Hippocampal formation (tissue), 2 donors: ENCODE measurements at regions not wholly inside any gene's neighbourhood (a gene's known extent, or its start where the extent isn't known, plus 50 kb on each side); places are given as distances from the start of the nearest gene placed in this dataset.
"Not testable (repeated sequence)": the region's sequence is repeated elsewhere in the genome, so short reads cannot be mapped to it uniquely, and the experiment has no call there.

Source experiments
- DNase-seq, 2 donors: peaks; one replicate each; lab custom pipeline; 2025; lab: John Stamatoyannopoulos, UW

DNA sequence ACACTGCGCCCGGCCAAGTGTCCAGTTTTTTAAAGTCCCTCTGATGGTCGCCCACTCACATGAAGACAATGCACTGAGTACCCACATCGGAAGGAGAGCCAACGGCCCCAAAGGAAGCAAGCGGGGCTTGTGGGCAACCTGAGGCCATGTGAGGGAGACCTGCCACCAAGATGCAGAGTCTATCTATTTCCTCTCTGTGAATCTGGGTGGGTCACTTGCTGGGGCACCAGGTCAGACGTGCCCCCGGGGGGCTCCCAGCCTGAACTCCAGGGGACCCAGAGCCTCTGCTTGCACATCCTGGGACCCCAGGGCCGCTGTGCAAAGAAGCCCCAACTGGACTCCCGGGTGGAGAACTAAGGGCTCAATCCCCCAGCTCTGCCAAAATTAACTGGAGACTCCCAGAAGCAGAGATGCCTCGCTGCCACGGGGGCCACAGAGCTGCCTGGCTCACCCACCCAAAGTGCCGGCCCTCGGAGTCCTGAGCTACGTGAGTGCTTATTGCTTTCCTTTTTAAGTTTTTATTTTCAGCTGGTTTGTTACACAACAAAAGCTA is 106.4 kb downstream of the BRD1 start:
- no peak for DNase-seq

DNA sequence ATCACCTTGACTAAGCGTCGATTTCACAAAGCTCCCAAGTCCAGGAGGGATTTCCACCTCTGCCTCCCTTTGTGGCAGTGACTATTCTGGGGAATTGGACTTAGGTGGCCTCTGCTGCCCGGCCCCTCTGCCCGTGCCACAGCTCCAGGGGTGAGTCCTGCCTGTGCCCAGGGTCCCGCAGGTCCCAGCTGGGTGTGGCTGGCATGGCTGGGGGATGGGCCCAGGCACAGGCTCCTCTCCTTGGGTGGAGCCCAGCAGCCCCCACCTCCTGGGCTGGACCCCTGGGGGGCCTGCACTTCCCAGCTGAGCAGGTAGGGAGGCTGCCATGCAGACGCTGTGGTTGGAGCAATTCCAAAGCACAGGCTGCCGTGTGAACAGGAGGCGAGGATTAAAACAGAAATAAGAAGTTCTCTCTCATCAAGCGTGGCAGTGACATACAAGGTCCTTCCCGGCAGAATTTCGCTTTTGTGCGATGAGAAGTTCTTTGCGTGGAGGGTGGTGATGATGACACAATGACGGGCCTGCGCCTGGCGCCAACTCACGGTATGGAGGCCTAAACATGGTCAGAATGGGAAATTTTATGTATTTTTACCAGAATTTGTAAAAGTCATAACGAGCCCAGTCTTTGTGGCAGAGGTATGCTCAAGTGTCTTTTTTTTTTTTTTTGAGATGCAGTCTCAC is 107.3 kb downstream of the BRD1 start:
- DNase-seq = no peak

DNA sequence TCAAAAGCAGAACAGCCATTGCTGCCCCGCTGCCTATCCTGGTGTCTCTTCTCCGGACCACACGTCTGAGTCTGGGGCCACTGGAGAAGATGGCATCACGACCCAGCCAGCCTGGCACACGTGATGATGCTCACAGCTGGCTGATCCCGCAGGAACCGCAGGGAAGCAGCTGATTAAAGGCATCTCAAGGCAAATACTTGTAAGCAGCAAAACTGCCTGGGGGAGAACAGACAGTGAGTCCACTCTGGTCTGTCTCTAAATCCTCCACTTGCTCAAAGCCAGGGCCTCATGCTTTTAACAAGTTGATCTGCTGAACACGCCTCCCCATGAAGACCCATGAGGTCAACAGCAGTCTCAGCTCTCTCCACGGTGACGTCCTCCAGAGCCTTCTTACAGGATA is 108.6 kb downstream of the BRD1 start:
- no peak for DNase-seq

DNA sequence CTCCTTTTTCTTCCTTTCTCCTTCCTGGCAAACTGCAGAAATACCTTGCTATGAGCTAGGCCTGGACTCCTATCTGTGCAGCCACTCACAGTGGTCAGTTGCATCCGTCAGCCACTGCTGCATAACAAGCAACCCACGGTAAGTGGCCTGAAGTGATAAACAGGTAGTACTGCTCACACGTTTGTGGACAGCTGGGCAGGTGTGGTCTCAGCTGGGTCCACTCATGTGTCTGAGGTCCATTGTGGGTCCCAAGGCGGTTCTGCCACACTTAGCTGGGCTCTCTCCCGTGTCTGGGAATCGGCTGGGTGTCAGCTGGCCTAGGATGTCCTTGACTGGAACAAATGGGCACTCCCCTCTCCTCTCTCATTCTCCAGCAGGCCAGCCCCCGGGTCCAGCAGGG is 109.3 kb downstream of the BRD1 start:
- no peak for DNase-seq

DNA sequence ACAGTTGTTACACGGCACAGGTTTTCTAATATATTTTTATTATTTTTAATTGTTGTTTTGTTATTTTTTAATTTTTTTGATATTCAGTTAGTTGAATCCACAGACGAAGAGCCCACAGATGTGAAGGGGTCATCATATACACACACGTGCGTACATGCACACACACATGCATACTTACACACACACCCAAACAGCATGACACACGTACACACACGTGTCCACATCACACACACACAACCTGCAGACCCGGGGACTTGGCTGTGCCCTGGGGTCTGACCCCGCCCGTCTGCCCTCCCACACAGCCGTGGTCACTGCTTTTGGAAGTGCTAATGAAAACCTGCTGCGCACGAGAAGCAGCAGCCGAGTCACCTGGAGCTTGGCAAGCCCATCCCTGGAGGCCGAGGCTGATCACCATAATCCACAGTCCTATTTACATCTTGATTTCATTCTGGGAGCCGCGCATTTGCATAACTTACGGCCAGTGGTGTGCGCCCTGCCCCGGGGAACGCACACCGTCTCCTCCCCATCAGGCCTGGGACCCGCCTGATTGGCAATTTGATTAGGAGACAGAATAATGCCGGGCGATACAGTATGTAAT is 110.3 kb downstream of the BRD1 start:
- no peak for DNase-seq

DNA sequence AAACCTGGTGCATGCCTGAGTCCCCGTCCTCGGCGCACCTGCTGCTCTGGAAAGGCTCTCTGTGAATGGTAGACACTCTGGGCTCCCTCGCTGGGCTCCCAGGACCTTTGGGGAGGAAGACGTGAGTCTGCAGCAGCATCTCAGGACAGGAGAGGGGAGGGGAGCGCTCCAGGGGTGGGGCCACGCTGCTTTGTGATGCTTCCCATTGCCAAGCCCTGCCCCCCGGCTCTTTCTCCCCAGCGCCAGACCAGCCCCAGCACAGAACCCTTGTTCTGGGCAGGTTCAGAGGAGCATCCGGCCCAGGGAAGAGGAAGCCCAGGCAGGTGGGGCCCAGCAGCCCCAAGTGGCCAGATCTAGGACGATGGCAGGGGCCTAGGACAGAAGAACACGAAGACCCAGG is 111.2 kb downstream of the BRD1 start:
- no peak for DNase-seq

DNA sequence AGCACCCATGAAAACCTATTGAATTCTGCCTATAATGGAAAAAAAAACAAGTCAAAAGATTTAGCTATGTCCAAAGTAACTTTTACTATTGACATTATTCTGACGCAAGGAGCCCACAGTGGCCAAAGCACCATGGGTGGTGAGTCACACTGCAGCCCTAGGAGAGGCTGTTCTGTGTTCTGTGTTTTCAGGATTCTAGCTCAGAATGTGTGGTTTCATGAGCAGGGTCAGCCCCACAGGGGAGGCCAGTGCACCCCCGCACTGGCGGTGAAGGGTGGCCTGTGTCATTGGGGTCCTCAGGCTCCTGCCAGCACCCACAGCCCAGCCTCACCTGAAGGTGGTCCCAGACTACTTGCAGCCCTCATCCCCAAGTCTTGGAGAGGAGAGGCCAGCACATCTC is 112.2 kb downstream of the BRD1 start:
- no peak for DNase-seq

DNA sequence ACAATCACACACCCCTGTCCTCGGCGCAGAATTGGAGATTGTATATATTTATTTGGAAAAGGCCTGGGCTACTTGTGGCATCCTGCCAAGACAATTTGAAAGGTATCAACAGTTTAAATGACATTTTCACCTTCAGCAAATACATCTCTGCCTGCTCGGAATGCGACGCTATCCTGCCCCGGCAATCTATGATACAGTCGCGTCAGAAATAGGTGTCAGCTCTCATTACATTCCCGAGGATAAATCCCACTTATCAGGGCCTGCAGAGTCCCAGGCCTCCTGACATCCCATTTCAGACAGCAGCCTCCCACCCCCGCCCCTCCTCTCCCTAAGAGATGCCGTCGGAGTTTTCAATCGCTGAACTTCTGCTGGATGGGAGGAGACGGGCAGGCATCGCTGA is 114.7 kb downstream of the BRD1 start:
- DNase-seq = no peak

DNA sequence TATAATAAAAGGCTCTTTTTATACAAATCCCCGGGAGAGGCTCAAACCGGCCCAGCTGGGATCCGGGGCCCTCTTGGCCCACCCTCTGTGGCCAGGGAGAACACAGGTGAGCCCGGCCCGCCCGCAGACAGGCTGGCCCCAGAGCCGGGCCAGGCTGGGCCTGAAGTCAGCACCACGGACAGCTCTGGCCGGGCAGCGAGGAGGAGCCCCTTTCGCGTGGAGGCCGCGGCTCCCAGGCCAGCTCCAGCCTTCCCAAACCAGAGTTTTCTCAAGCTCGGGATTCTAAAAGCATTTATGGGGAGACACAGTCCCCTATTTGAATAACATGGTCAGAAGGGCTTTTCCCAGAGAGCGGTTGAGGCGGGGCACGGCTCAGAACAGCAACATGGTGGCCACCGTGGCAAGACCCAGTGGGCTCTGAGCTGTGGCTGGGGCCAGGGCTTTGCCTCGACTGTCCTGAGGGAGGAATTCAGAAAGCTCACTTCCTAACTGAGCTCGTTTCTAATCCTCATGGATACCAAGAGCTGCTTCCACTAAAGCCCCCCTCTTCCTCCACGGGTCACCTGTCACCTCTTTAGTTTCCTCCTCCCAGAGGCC is 115.4 kb downstream of the BRD1 start:
- no peak for DNase-seq

DNA sequence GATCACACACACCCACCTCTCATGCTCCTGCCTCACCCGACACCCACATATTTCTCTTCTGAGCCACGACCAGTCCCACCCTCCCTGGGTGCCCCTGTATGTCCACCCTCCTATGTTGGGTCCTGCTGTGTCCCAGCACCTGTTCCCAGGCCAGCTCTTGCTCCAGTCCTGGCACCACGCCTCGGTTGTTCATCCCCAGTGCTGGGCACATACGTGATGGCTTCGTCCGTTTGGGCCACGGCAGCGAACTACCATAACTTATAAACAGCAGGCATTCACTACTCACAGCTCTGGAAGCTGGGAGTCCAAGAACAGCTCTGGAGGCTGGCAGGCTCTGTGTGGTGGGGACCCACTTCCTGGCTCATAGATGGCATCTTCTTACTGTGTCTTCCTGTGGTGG is 116.9 kb downstream of the BRD1 start:
- no peak for DNase-seq

DNA sequence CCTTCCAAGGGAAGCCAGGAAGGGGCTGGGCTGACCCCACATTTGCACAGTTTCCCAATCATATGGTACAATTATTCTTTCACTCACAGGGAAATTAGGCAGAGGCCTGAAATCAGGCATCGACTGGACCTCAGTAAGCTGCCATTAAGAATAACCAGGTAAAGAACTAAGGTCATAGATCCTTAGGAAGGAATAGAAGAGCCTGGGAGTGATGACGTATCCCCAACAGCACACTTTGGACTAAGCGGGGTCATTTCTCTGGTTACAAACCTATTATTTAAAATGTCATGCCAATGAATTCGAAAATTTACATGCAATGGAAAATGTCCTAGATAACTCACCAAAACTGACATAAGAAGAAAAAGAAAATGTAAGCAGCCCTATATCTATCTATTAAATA is 118.2 kb downstream of the BRD1 start:
- DNase-seq = no peak

DNA sequence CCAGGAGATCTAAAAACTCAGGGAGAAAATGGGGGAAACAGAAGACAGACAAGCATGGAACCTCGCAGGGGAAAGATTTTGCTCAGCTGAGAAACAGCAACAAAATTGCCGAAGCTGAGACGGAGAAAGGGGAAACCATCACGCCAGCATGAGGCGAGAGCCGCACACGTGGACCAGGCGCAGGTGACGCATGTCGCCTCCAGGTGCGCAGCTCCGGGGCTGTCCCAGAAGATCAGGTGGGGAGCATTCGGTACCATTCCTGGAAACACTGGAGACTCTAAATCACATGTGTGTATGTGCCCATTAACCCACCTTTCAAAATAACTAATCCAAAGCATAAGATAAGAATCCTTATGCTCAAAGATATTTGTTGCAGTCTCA is 121.7 kb downstream of the BRD1 start:
- no peak for DNase-seq

DNA sequence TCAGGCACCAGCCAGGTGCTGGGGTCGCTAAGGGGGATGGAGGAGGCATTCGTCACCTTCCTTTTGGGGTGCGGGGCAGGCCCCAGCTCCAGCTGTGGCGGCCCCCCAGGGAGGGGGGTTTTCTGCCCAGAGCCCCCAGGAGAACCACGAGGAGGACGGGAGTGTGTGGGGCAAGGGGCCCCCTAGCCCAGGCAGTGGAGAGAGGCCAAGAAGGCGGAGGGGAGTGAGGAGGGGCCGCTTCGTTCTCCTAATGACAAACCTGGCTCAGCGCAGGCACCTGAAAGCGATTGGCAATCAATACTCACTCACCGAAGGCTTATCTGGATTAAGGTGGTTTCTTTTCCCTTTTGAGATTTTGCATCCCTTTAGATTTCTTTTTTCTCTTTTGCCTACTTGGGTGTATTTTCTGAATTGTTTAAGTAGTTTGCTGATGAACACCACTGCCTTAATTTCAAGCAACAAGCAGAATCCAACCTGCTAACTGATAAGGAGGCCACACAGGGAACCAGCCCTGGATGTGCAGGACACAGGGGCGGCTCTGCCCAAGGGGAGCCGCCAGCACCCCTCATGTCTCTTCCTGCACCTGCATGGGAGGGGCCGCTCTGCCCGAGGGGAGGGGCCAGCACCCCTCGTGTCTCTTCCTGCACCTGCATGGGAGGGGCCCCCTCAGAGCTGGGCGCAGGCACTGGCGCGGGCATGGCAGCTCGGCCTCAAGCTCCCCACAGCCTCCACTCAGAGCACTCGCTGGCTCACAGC is 122.3 kb downstream of the BRD1 start:
- DNase-seq = no peak

DNA sequence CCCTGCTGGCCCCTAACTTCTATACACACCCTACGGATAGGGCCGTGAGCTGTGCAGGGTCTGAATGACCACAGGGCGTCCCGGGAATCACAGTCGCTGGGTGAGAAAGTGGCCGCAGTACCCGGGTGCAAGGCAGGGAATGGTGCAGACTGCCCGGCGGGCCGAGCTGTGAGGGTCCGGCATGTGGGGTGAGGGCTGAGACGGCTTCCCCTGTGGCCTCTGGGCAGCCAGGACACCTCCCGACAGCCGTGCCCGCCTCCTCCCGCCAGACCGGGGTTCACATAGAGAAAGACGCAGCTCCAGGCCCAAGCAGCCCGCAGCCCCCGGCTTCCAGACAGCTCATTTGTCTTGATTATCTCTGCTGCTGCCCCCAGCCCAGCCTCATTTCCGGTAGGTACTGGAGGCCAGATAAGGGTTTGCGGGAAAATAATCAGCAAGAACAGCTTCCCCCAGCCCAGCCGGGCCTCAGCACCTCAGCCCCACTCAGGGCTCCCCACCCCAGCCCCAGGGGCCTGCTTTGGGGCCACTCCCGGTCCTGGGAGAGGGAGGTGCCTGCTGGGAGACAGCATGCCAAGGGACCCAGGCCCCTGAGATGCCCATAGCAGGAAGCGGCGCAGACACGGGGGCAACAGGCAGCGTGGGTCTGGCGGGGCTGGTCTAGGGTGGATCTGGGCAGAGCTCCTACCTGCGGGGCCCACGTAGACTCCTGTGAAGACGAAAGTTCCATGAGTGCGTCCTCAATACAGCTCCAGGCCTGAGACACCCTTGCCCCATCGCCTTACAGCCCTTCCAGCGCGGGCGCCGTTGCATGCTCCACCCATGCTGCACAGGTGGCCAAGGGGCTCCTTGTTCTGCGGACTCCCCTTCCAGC is 123.1 kb downstream of the BRD1 start:
- no peak for DNase-seq

DNA sequence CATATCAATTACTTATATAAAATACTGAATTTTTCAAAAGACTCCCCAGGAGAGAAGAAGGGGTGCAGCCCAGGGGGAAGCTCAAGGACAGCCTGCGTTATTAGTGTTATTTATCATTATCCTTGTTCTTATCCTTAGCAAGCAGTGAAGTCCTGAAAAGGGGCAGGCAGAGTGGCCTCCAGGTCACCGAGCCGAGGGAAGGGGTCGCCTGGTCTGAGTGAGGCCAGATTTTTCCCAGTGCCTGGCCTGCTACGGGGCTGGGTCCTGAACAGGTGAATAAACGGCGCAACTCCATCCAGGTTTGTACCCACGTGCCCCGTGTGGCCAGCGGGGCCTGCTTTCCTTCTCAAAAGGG is 123.7 kb downstream of the BRD1 start:
- no peak for DNase-seq

DNA sequence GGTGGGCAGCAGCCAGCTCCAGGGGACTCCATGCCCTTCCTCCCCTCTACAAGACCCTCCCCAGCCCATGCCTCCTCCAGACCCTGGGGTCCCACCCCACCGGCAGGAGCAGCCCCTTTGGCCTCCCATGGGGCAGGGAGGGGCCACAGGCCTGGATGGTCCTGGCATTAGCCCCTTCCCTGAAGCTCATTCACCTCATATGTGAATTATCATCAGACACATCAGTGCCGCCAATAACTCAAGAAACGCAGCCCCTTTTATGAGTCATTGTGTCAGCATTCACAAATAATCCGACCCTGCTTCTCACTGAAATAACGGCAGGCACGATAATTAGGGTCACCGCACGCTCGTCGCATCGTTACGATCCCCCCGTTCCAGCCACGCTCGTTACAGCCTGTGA is 124.2 kb downstream of the BRD1 start:
- DNase-seq = no peak

DNA sequence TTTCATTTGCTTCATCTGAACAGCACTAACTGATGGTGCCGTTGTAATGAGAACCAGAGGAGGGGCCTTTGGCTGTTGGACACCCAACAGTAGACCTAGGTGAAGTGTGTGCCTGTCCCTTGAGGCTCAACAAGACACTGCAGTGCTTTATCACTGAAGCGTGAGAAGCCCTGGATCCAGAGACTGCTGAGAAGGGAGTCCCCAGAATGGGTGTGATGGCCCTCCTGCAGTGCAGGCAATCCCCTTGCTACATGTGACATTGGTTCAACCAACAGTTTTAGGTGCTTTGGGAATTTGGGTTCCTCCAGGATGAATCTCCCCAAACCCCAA is 125.6 kb downstream of the BRD1 start:
- DNase-seq = no peak

DNA sequence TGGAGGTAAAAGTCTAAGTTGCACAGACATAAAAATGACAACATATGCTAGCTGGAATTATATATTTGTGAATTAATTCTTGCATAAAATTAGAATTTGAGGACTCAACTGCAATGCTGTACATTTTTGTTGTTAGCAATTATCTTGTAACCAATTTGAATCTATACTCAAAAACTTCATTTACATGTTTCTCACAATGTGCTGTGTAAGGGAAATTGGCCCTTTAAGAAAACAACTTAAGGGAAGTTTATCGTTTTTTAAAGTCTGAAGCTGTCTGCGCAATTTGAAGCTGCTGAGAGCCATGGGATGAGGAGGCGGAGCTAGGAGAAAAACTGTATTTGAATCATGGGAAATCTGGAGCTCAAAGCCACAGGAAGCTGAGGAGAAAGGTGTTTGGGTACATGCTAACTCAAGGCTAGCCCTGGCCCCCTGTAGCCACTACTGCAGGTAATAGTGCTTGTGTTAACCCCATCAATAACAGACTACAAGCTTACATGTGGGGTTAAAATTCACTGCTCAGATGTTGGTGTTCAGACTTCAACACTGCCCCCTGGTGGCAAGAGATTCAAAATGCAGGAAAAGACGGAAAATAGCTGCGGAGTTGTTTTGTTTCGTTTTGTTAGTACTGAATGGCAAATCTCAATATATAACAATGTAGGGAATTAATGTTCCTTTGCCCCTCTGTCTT is 126.1 kb downstream of the BRD1 start:
- DNase-seq = no peak

DNA sequence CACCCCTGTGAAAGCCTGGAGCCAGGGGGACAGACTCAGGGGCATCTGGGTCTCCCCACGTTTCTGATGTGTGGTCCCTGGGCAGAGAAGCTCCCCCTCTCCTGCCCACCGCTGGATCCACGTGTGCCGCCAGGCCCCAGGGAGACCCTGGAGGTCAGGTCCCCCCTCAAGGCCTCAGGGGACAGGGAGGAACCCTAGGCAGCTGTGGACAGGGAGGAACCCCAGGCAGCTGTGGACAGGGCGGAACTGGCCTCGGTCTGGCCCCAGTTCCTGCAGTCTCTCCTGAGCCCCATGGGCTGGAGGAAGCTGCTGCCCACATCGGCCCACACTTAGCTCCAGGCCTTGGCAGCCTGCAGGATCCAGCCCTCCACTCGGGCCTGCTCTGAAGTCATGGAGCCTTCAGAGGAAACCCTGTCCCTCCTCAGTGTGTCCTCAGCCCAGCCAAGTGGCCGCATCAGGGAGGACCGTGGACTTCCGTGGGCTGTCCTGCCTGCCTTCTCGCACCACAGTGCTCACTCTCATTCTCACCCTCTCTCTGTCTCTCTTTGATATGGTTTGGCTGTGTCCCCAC is 127.7 kb downstream of the BRD1 start:
- DNase-seq = no peak

DNA sequence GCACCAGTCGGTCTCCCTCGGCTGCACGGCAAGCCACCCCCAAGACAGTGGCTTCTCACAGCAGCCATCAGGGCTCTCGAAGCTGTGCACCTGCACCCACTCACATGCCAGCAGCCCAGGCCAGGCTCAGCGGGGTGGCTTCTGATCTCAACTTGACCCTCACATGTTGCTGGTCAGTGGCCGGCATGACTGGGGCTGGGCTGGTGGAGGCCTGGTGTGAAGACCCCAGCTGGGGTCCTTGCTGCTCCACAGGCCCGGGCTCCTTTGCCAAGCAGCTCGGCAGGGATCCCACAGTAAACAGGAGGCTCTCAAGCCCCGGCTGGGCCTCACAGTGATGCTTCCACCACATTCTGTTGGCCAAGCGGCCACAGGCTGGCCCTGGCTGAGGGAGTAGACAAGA is 128.2 kb downstream of the BRD1 start:
- no peak for DNase-seq

DNA sequence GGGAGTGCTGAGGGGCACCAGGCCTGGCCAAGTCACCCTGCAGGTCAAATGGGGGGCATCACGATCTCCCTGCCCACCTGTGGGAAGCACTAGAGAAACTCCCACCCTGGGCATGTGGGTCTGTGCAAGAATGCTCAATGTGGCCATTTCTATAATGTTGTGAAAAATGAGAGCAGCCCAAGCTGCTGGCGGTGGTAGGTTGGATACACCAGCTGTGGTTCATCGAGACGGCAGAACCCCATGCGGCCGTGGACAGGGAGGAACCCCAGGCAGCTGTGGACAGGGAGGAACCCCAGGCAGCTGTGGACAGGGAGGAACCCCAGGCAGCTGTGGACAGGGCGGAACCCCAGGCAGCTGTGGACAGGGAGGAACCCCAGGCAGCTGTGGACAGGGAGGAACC is 129.1 kb downstream of the BRD1 start:
- DNase-seq = not testable (repeated sequence)
